Activated T-helper 17 cell treated with anti-CD3 and anti-CD28 coated beads, Interleukin-2, amount 50 U/mL, for 72 hours (primary cell): ENCODE measurements at regions not wholly inside any gene's neighbourhood (a gene's known extent, or its start where the extent isn't known, plus 50 kb on each side); places are given as distances from the start of the nearest gene placed in this dataset.
"Not testable (repeated sequence)": the region's sequence is repeated elsewhere in the genome, so short reads cannot be mapped to it uniquely, and the experiment has no call there.

Experiments used
- ATAC-seq: fragments of 150-1000 bp; cut with Tn5 transposase; replicated peaks from 2 replicates; pipeline ENCODE4 v1.10.0; 2021; ENCODE audit warnings: mild to moderate bottlenecking, moderate library complexity
- H3K27ac Mint-ChIP-seq: one replicate; pipeline ENCODE4 v1.8.0; 2022; ENCODE audit warnings: mixed read lengths
- H3K27me3 Mint-ChIP-seq: one replicate; pipeline ENCODE4 v1.8.0; 2022; ENCODE audit warnings: mixed read lengths
- H3K36me3 Mint-ChIP-seq: one replicate; pipeline ENCODE4 v1.8.0; 2022; ENCODE audit warnings: low read depth, mild to moderate bottlenecking, mixed read lengths
- H3K4me1 Mint-ChIP-seq: one replicate; pipeline ENCODE4 v1.8.0; 2022; ENCODE audit warnings: mixed read lengths
- H3K4me3 Mint-ChIP-seq: one replicate; pipeline ENCODE4 v1.8.0; 2022; ENCODE audit warnings: mild to moderate bottlenecking, mixed read lengths
- H3K9me3 Mint-ChIP-seq: one replicate; pipeline ENCODE4 v1.8.0; 2022; ENCODE audit warnings: mixed read lengths

DNA sequence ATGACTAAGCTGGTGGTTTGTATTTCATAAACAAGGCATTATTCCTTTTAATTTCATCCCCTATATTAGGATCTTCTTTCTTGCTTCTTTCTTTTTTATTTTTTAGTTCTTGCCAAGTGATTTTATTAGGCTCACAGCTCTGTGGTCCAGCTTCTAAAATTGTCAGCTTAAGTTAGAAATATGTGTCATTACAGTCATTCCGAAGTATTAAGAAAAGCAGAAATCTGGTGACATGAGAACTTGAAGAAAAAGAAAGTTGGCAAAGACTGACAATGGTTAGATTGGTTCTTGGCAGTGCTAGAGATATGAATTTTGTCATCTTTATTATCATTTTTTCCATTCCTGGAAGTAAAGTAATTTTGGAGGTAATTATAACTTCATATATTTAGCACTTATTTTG is 166.5 kb upstream of the PRR16 start:
- Mint-ChIP-seq H3K27ac (no peak overlapping the region), H3K4me3 (no peak overlapping the region), H3K36me3 (no peaks in the 10 kb centered on the region), H3K4me1 (no peaks in the 10 kb centered on the region), H3K9me3 (peaks cover 5% of the 10 kb centered on the region), H3K27me3 (no peaks in the 10 kb centered on the region)
- ATAC-seq = no peak

DNA sequence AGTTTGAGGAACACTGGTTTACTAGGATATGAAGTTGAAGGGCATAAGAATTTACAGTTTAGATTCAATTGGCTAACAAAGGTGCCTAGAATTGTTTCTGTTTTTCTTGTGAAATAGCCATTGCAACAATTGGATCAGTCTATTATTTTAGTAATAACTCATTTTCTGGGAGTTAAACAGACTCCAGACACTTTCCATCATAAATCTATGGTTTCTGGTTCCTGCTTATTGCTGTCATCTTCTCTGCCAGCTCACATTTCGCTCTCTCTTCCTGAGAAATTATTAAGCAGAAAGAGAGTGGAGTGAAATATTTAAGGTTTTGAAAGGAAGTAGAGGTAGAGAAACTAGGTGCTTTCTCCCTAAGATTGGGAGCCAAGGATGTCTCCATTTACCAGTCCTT is 165.1 kb upstream of the PRR16 start:
- Mint-ChIP-seq H3K4me3 (no peak overlapping the region), H3K4me1 (no peaks in the 10 kb centered on the region), H3K27me3 (no peaks in the 10 kb centered on the region), H3K27ac (no peak overlapping the region), H3K36me3 (no peaks in the 10 kb centered on the region), H3K9me3 (peaks cover 5% of the 10 kb centered on the region)
- ATAC-seq = no peak

DNA sequence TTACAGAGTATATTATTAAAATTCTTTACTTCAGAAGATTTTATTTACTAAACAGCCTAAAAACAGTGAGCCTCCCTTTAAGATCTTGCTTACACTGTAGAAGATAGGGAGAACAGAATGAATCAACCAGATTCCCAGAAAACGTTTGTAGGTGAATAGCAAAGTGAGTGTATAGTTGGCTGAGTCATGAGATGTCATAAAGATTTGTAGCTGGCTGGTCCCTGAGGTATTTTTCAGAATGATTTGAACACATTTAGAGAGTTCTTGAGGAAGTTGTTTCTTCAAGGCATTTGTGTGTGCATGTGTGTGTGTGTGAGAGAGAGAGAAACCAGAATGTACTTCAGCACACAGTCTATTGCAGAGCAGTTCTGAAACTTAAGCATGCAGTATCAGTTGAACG is 159.4 kb upstream of the PRR16 start:
- Mint-ChIP-seq H3K36me3 (no peaks in the 10 kb centered on the region), H3K9me3 (peaks cover 5% of the 10 kb centered on the region)

DNA sequence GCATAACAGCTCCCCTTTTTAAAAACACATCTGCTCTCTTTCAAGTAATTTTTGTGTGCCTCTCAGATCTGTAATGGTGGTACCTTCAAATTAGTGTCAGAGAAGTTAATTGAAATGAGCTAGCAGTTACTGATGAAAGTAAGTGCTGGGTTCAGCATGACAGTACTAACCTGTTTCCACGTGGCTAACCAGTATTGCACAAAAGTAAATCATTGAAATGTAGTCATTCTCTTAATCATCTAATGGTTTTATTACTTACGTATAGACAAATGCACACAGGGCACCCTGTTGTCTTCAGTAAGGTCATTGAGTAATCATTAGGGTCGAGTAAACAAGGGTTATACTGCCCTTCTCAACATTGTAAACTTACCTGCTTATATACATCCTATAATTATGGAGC is 157.8 kb upstream of the PRR16 start:
- Mint-ChIP-seq H3K4me1 (no peaks in the 10 kb centered on the region), H3K4me3 (no peak overlapping the region), H3K9me3 (no peaks in the 10 kb centered on the region), H3K27me3 (no peaks in the 10 kb centered on the region), H3K27ac (no peak overlapping the region), H3K36me3 (no peaks in the 10 kb centered on the region)
- no peak for ATAC-seq

More for the DNA sequence above, 159.4 kb upstream of the PRR16 start:
- Mint-ChIP-seq H3K4me1 (no peaks in the 10 kb centered on the region), H3K27ac (no peak overlapping the region), H3K4me3 (no peak overlapping the region), H3K27me3 (no peaks in the 10 kb centered on the region)
- no peak for ATAC-seq

DNA sequence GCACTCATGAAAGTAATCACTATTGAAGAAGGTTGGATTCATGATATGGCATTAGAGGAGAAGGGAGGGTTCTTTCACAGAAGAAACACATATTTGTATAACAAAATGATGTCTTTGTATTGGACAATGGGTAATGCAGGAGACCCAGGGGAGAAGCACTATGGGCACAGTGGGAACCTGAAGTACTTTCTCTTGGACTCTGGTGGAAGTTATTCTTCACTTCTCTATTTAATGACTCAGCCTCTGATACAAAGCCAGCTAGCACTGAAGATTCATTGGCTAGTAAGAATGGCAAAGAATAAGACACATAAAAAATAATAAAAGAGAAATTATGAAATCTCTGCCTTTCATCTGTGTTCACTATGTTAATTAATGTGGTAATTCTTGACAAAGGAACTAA is 149.9 kb upstream of the PRR16 start:
- Mint-ChIP-seq H3K9me3 (peaks cover 11% of the 10 kb centered on the region), H3K27ac (no peak overlapping the region), H3K36me3 (no peaks in the 10 kb centered on the region), H3K27me3 (no peaks in the 10 kb centered on the region), H3K4me3 (no peak overlapping the region), H3K4me1 (no peaks in the 10 kb centered on the region)
- no peak for ATAC-seq

DNA sequence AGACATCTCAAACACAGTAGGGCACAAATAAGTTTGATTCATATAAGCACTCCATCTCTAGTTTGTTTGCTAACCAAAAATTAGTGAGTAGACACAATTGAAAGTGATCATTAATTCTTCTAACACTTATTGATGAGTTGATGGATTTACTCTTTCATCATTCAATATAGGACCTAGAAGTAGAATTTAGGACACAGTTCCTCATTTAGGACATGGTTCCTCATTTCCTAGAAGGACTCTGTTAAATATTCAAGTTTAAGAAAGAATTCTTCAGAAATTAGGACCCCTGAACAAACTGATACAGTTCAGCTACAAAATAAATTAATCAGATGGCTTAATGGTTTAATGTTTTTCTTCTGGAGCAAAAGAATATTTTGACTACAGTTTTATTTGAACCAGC is 143.5 kb upstream of the PRR16 start:
- no peaks in the 10 kb centered on the region for H3K36me3 Mint-ChIP-seq
- H3K27me3 Mint-ChIP-seq = no peaks in the 10 kb centered on the region
- H3K9me3 Mint-ChIP-seq = peaks cover 12% of the 10 kb centered on the region
- no peak overlapping the region for H3K4me3 Mint-ChIP-seq
- H3K27ac Mint-ChIP-seq = no peak overlapping the region
- ATAC-seq = no peak
- no peaks in the 10 kb centered on the region for H3K4me1 Mint-ChIP-seq

DNA sequence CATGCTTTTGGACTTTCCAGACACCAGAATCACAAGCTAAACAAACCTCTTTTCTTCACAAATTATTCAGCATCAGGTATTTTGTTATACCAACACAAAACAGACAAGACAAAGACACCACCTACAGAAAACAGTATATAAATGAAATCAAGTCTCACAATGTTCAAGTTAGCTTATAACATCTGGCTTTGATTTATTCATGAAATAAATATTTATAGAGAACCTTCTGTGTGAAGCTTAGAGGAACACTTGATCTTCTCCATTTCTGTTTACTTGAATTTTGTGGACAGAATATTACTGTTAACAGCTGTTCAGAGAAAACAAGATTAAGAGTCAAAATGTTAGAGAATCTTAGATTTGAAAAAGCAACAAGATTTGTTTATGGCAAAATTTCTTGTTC is 137.4 kb upstream of the PRR16 start:
- Mint-ChIP-seq H3K27me3 (no peaks in the 10 kb centered on the region), H3K4me1 (no peaks in the 10 kb centered on the region), H3K9me3 (peaks cover 13% of the 10 kb centered on the region), H3K4me3 (no peak overlapping the region), H3K36me3 (no peaks in the 10 kb centered on the region), H3K27ac (no peak overlapping the region)
- no peak for ATAC-seq

DNA sequence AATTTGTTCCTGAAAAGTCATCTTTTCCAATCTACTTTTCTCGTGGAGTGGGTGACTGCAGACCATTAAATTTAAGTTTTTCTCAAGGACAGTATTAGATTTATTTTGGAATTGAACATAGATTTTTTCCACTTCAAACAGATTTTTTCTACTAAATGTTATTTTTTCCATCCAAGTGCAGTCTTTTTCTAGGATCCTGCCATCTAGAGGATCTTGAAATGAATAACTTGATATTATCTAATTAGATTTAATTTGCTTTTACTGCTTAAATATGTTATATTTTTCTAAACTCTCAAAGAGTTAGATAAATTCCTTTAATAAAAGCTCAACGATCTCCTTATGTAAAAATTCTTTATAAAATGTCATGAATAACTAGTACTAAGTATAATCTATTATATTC is 136.9 kb upstream of the PRR16 start:
- Mint-ChIP-seq H3K4me1 (no peaks in the 10 kb centered on the region), H3K36me3 (no peaks in the 10 kb centered on the region), H3K9me3 (peaks cover 13% of the 10 kb centered on the region), H3K27ac (no peak overlapping the region), H3K27me3 (no peaks in the 10 kb centered on the region), H3K4me3 (no peak overlapping the region)
- no peak for ATAC-seq

DNA sequence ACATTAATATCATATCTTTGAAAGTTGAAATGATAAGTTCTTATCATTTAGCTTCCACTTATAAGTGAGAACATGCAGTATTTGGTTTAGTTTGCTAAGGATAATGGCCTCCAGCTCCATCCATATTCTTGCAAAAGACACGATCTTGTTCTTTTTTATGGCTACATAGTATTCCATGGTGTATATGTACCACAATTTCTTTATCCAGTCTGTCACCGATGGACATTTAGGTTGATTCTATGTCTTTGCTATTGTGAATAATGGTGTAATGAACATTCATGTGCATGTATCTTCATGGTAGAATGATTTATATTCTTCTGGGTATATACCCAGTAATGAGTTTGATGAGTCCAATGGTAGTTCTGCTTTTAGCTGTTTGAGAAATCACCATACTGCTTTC is 135.0 kb upstream of the PRR16 start:
- ATAC-seq = no peak
- H3K27ac Mint-ChIP-seq = no peak overlapping the region
- no peak overlapping the region for H3K4me3 Mint-ChIP-seq
- no peaks in the 10 kb centered on the region for H3K27me3 Mint-ChIP-seq
- no peaks in the 10 kb centered on the region for H3K4me1 Mint-ChIP-seq
- no peaks in the 10 kb centered on the region for H3K36me3 Mint-ChIP-seq
- H3K9me3 Mint-ChIP-seq = peaks cover 13% of the 10 kb centered on the region

DNA sequence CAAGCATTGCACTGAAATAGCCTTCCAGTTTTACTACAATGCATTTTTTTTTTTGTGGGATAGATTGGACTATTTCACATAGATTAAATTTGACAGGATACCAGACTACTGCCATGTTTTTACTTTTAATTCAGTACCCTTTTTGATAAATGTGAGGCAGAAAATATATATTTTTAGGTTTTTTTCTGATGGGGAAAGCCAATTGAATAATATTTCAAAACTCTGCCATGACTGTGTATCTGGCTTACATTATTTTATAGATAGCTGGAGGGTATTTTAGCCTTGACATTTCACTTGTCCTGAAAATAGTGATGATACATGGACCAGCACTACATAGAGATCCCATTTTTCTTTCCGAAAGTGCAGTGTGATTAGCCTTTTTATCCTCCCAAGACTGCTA is 133.5 kb upstream of the PRR16 start:
- H3K9me3 Mint-ChIP-seq = peaks cover 11% of the 10 kb centered on the region
- H3K27me3 Mint-ChIP-seq = no peaks in the 10 kb centered on the region
- H3K36me3 Mint-ChIP-seq = no peaks in the 10 kb centered on the region
- H3K4me3 Mint-ChIP-seq = no peak overlapping the region
- H3K4me1 Mint-ChIP-seq = no peaks in the 10 kb centered on the region
- no peak overlapping the region for H3K27ac Mint-ChIP-seq
- no peak for ATAC-seq

DNA sequence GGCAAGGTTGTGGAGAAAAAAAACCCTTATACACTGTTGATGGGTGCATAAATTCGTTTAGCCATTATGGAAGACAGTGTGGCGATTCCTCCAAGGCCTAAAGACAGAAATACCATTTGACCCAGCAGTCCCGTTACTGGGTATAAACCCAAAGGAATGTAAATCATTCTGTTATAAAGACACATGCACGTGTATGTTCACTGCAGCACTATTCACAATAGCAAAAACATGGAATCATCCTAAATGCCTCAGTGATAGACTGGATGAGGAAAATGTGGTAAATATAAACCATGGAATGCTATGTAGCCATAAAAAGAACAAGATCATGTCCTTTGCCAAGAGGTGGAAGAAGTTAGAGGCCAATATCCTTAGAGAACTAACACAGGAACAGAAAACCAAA is 119.9 kb upstream of the PRR16 start:
- ATAC-seq = no peak
- H3K27me3 Mint-ChIP-seq = no peaks in the 10 kb centered on the region
- H3K36me3 Mint-ChIP-seq = no peaks in the 10 kb centered on the region
- no peaks in the 10 kb centered on the region for H3K4me1 Mint-ChIP-seq
- no peak overlapping the region for H3K4me3 Mint-ChIP-seq
- H3K9me3 Mint-ChIP-seq = peaks cover 8% of the 10 kb centered on the region
- no peak overlapping the region for H3K27ac Mint-ChIP-seq

DNA sequence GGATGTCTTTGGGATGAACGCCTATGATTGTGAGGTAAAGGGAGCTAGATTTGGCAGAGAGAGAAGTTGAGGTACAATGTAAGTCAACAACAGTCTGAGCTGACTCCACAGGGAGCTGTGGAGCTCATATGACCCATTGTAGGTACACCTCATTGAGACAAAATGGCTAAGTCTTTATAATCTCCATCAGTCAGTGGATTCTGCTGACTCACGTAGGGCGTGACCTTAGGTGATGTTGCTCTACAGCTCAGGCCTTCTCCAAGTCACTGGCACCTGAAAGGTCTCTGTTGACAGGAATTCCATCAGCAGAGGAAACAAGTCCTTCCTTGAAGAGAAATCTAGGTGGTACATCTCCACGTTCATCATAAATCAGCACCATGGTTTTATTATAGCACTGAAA is 118.2 kb upstream of the PRR16 start:
- Mint-ChIP-seq H3K4me3 (no peak overlapping the region), H3K9me3 (no peaks in the 10 kb centered on the region), H3K36me3 (no peaks in the 10 kb centered on the region), H3K27ac (no peak overlapping the region), H3K27me3 (no peaks in the 10 kb centered on the region), H3K4me1 (no peaks in the 10 kb centered on the region)
- ATAC-seq = no peak

DNA sequence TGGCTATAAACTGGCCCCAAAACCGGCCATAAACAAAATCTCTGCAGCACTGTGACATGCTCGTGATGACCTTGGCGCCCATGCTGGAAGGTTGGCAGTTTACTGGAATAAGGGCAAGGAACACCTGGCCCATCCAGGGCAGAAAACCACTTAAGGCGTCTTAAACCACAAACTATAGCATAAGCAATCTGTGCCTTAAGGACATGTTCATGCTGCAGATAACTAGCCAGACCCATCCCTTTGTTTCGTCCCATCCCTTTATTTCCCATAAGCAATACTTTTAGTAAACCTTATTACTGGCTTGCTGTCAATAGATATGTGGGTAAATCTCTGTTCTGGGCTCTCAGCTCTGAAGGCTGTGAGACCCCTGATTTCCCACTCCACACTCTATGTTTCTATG is 113.0 kb upstream of the PRR16 start:
- H3K27me3 Mint-ChIP-seq, ATAC-seq, H3K4me3 Mint-ChIP-seq, H3K4me1 Mint-ChIP-seq, H3K36me3 Mint-ChIP-seq, H3K27ac Mint-ChIP-seq, H3K9me3 Mint-ChIP-seq: not testable (repeated sequence)

DNA sequence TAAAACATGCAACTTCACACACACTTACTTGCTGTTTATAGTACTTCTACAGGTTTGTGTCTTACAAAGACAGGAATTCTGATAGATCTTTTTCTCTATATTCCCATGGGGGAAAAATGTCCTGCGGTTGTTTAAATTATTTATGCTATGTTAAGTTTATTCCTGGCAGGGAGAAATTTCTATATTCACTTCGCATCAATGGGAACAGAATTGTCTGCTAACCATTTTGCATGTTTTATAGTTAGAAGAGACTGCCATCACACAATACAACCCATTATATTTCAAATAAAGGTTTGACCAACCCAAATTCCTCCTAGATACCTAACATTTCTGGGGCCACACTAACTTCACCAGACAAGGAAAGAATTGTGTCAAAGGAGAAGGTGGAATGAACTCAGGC is 110.0 kb upstream of the PRR16 start:
- H3K27me3 Mint-ChIP-seq = no peaks in the 10 kb centered on the region
- H3K4me3 Mint-ChIP-seq = no peak overlapping the region
- H3K9me3 Mint-ChIP-seq = peaks cover 3% of the 10 kb centered on the region
- H3K36me3 Mint-ChIP-seq = no peaks in the 10 kb centered on the region
- no peak overlapping the region for H3K27ac Mint-ChIP-seq
- H3K4me1 Mint-ChIP-seq = no peaks in the 10 kb centered on the region
- ATAC-seq = no peak

DNA sequence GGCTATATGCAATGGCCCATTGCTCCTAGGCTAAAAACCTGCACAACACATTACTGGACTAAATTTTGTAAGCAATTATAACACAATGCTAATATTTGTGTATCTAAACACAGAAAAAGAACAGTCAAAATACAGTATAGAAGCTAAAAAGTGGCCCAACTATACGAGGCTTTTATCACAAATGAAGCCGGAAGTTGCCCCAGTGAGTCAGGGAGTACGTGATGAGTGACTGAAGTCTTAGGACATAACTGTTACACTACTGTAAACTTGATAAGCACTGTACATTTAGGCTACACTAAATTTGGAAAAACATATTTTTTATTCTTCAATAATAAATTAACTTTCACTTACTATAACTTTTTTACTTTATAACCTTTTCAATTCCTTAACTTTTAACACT is 105.2 kb upstream of the PRR16 start:
- H3K27me3 Mint-ChIP-seq = no peaks in the 10 kb centered on the region
- no peaks in the 10 kb centered on the region for H3K36me3 Mint-ChIP-seq
- no peaks in the 10 kb centered on the region for H3K4me1 Mint-ChIP-seq
- peaks cover 3% of the 10 kb centered on the region for H3K9me3 Mint-ChIP-seq
- no peak overlapping the region for H3K27ac Mint-ChIP-seq
- no peak for ATAC-seq
- H3K4me3 Mint-ChIP-seq = no peak overlapping the region

DNA sequence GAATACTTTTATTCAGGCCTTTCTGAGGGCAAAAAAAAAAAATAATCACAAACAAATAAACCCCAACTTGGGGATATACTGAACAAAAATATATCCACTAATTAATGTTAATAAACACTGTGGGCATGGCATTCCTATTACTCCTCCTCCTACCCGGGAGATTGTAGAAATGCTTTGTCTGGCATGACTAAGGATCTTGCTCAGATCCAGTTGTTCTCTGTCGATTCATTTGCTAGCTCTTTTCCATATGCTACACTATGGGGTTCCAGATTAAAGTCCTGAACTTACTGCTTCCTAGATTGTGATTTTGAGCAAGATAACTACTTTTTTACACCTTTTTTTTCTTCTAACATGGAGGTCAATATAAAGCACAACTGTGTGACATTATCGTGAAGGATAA is 102.2 kb upstream of the PRR16 start:
- Mint-ChIP-seq H3K36me3 (no peaks in the 10 kb centered on the region), H3K4me3 (no peak overlapping the region)

More for the DNA sequence above, 102.2 kb upstream of the PRR16 start:
- Mint-ChIP-seq H3K9me3 (peaks cover 3% of the 10 kb centered on the region), H3K4me1 (no peaks in the 10 kb centered on the region), H3K27me3 (no peaks in the 10 kb centered on the region), H3K27ac (no peak overlapping the region)
- ATAC-seq = no peak
